Stimulated activated naive CD8-positive, alpha-beta T cell treated with anti-CD3 and anti-CD28 coated beads, Interleukin-15, amount 100 ng/mL, for 72 hours (primary cell): ENCODE measurements at regions not wholly inside any gene's neighbourhood (a gene's known extent, or its start where the extent isn't known, plus 50 kb on each side); places are given as distances from the start of the nearest gene placed in this dataset.

Source experiments
- ATAC-seq: fragments of 150-1000 bp; cut with Tn5 transposase; 2 replicates; pipeline ENCODE4 v1.10.0; 2021; ENCODE audit warnings: mild to moderate bottlenecking, moderate library complexity
- DNase-seq, 2 donors: peaks; one replicate each; pipeline ENCODE4 v3.0.0; 2021 to 2022
- H3K27ac Mint-ChIP-seq, 2 donors: one replicate each; pipeline ENCODE4 v1.8.0; 2022; ENCODE audit warnings: mild to moderate bottlenecking in 2 of 2, mixed read lengths in 2 of 2, moderate library complexity in 2 of 2
- H3K27me3 Mint-ChIP-seq: one replicate; pipeline ENCODE4 v1.8.0; 2022; ENCODE audit warnings: mixed read lengths
- H3K4me1 Mint-ChIP-seq: one replicate; pipeline ENCODE4 v1.8.0; 2022; ENCODE audit warnings: mild to moderate bottlenecking, mixed read lengths
- H3K4me3 Mint-ChIP-seq, 2 donors: one replicate each; pipeline ENCODE4 v1.8.0; 2022; ENCODE audit warnings: mild to moderate bottlenecking in 2 of 2, mixed read lengths in 2 of 2, moderate library complexity in 1 of 2
- H3K9me3 Mint-ChIP-seq, 2 donors: one replicate each; pipeline ENCODE4 v1.8.0; 2022; ENCODE audit warnings: mixed read lengths in 2 of 2

DNA sequence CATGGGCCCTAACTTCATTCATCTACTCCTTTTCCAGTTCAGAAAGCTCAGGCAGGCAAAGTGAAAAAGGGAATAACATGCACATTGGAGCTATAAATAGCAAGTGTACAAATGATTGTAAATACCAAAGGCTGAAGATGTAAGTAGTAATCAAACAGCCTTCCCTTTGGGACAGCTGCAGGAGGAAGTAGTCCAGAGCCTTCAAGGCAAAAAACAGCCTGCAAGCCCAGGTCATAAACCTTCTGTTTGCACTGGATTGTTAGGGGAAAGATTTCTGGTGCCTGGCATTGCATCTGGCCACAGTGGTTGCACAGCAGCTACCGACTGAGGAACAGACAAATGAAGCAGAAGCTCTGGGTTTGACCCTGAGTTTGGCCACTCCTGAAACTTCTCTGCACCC lies 98.6 kb upstream of the PMFBP1 start:
- no peak for ATAC-seq
- H3K4me1 Mint-ChIP-seq: no peaks in the 10 kb centered on the region
- no peaks in the 10 kb centered on the region for H3K27me3 Mint-ChIP-seq
- no peak overlapping the region for H3K27ac Mint-ChIP-seq
- no peak for DNase-seq
- peaks cover 5% of the 10 kb centered on the region in 2 donors for H3K9me3 Mint-ChIP-seq
- no peak overlapping the region for H3K4me3 Mint-ChIP-seq

DNA sequence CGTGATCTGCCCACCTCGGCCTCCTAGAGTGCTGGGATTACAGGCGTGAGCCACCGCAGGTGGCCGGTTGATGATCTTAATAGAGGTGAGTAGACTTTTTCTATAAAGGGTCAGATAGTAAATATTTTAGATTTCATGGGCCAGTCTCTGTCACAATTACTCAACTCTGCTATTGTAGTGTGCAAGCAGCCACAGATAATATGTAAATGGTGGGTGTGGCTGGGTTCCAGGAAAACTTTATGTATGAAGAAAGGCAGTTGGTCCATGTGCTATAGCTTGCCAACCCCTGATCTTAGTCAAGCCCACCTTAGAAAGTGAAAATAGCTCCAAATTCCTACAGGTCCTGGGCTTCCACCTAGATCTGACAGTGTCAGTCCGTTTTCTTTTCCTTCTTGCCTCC lies 94.9 kb upstream of the PMFBP1 start:
- DNase-seq (no peak), ATAC-seq (no peak)
- Mint-ChIP-seq H3K4me3 (no peak overlapping the region), H3K4me1 (no peaks in the 10 kb centered on the region), H3K27ac (no peak overlapping the region), H3K9me3 (peaks cover 5% of the 10 kb centered on the region in 2 donors), H3K27me3 (no peaks in the 10 kb centered on the region)

DNA sequence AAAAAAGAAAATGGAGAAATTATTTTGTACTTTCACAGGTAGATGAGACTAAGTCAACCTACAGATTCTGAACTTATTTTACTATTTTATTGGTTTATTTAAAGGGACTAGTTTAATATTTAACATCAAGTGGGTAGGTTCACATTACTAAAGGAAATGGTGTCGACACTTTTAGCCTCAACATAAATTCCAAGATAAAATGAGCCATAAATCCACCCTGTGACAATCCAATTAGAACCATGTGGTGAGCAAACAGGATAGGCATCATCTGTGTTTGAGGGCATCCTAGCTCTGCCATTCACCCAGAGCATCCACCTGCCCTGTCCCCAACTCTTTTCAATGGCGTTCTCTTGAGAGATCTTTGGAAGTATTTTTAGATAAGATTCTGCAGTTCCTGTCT lies 92.8 kb upstream of the PMFBP1 start:
- Mint-ChIP-seq H3K4me1 (no peaks in the 10 kb centered on the region), H3K9me3 (peaks cover 5% of the 10 kb centered on the region in 2 donors), H3K27ac (no peak overlapping the region), H3K27me3 (no peaks in the 10 kb centered on the region), H3K4me3 (no peak overlapping the region)
- DNase-seq: no peak
- ATAC-seq: no peak

DNA sequence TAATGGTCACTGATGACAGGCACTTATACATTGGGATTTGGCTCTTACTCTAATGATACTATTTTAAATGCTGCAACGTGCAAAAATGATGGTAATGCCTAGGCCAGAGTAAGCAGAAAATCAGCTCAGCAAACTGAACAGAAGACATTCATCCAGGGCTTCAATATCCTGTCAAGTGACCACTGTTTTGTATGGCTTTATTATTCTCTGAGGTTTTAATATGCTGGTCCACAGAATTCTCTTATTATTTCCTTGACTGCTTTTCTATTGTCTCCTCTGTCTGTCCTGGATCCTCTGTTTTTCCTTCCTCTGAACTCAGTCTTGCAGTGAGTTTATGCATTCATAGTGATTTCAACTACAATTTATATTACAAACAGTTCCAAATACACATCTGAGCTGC lies 90.8 kb upstream of the PMFBP1 start:
- Mint-ChIP-seq H3K4me3 (no peak overlapping the region), H3K9me3 (no peaks in the 10 kb centered on the region), H3K27ac (no peak overlapping the region), H3K27me3 (no peaks in the 10 kb centered on the region), H3K4me1 (no peaks in the 10 kb centered on the region)
- DNase-seq (no peak), ATAC-seq (no peak)

DNA sequence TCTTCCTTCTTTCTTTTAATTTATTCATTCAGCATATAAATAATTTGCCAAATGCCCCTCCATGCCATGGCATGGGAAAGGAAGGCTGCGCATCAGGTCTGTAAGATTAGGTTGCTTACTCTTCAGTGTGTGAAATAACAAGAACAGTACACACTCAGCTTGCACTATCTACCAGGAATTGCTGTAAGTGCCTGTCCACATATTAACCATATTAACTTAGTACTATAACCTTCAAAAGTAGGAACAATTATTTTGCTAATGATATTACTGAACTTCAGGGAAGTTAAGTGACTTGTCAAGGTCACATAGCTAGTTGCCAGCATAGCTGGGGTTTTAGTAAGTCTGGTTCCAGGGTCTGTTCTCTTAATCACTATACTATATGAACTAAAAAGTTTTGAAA lies 89.2 kb upstream of the PMFBP1 start:
- Mint-ChIP-seq H3K9me3 (no peaks in the 10 kb centered on the region), H3K27me3 (no peaks in the 10 kb centered on the region), H3K4me1 (no peaks in the 10 kb centered on the region), H3K4me3 (no peak overlapping the region), H3K27ac (no peak overlapping the region)
- ATAC-seq: no peak
- DNase-seq: no peak

DNA sequence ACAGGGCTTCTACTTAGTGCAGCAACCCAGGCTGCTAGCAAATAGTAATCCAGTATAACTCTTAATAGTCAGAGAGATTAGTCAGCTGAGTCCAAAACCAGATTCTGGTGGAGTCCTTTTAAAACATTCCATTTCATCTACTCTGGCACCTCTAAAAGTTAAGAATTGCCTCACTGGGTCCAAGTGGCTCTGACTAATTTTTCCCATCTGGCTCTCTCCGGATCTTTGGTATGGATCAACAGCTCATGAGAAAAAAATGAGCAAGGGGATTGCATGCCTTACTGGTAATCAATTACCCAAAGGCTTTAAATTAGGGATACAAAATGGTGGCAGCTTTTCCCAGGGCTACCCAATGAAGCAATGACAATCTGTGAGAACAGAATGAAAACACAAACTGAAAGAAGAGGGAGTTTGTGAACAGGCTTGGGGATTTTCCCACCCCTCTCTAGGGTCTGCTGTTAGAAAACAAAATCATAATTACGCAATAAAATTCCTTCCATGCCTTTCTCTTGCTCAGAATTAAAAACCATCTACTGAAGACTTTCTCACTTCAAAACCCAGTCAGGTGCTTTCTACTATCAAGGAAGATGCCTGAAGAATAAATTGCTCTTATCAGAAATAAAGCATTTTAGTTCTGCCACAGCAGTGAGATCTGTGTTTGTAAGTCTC lies 84.6 kb upstream of the PMFBP1 start:
- Mint-ChIP-seq H3K27me3 (no peaks in the 10 kb centered on the region), H3K9me3 (no peaks in the 10 kb centered on the region), H3K4me3 (no peak overlapping the region), H3K4me1 (no peaks in the 10 kb centered on the region), H3K27ac (no peak overlapping the region)
- DNase-seq: no peak
- ATAC-seq: no peak

DNA sequence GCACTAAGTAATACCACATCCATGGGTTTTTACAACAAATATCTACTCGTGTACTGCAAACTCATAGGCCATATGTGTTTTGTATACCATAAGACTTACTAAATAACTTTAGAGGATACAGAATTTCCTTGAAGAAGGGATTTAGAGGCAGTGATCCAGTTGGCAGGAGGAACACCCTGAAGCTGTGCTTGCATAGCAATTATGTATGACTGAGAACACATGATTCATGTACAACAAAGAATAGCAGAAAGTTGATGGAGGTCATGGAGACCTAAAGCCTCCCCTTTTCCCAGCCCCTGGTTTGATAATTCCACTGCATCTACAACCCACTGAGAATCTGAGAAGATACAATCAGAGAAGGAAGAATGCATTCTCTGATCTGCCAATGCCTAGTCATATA lies 83.8 kb upstream of the PMFBP1 start:
- Mint-ChIP-seq H3K27me3 (no peaks in the 10 kb centered on the region), H3K9me3 (no peaks in the 10 kb centered on the region), H3K4me3 (no peak overlapping the region), H3K27ac (no peak overlapping the region), H3K4me1 (no peaks in the 10 kb centered on the region)
- no peak for DNase-seq
- no peak for ATAC-seq

DNA sequence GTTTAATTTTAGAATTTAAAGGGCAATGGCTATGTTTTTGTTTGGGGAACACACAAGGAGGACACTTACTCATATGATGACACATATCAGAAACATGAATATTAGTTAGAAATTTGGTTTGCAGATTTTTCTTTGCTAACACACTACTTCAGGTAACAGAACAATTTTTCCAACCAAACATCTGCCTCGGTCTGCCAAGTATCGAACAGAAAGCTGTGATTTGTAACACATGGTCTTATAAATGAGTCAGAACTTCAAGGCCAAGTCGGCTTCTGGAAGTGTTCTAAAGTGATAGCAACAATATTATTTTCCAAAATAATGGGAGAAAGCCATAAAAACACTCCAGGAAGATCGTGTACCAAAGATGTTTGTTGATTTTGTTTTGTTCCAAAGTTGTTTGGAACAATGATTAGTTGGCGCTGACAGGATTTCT lies 75.9 kb upstream of the PMFBP1 start:
- peaks cover 8% of the 10 kb centered on the region for H3K4me1 Mint-ChIP-seq
- no peak overlapping the region for H3K4me3 Mint-ChIP-seq
- H3K27ac Mint-ChIP-seq: no peak overlapping the region
- no peaks in the 10 kb centered on the region for H3K27me3 Mint-ChIP-seq
- no peaks in the 10 kb centered on the region for H3K9me3 Mint-ChIP-seq
- ATAC-seq (no peak), DNase-seq (no peak)

DNA sequence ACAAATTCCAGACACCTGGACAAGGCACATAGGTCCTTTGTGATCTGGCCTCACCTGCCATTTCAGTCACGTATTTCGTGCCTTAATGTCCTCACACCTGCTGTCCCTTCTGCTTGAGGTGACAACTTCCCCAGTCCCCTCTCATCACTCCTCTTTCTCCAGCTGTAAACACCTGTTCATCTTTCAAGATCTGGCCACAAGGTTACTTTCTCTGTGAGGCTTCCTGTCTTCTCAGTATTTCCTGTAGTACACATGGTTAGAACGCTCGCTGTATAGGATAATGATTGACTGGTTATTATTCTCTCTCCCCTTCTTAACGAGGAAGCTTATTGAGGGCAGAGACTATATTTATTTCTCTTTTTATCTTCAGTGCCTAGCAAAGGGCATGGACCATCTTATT lies 74.5 kb upstream of the PMFBP1 start:
- no peak for DNase-seq
- Mint-ChIP-seq H3K27ac (peak overlapping the region; percentile 75), H3K27me3 (no peaks in the 10 kb centered on the region), H3K4me1 (peaks cover 8% of the 10 kb centered on the region), H3K4me3 (no peak overlapping the region), H3K9me3 (no peaks in the 10 kb centered on the region)
- peak; percentile 49 for ATAC-seq

DNA sequence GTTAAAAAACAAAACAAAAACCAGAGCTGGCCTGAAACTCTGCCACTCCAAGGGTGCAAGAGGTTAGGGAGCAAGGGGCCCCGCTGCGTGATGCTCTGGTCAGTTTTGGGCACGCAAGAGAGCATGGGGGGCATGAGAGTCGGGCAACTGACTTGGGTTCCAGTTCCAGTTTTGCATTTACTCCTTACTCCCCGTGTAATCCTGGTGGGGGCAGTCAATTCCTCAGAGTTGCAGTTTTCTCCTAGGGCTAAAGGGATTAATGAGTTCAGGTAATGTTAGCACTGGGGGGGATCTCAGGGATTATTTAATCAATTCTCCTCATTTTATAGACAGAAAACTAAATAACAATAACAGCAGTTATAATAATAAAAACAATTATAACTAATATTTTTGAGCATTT lies 72.9 kb upstream of the PMFBP1 start:
- no peak for DNase-seq
- H3K9me3 Mint-ChIP-seq: no peaks in the 10 kb centered on the region
- no peak for ATAC-seq
- H3K4me1 Mint-ChIP-seq: peaks cover 8% of the 10 kb centered on the region
- H3K27me3 Mint-ChIP-seq: no peaks in the 10 kb centered on the region
- H3K27ac Mint-ChIP-seq: no peak overlapping the region
- no peak overlapping the region for H3K4me3 Mint-ChIP-seq

DNA sequence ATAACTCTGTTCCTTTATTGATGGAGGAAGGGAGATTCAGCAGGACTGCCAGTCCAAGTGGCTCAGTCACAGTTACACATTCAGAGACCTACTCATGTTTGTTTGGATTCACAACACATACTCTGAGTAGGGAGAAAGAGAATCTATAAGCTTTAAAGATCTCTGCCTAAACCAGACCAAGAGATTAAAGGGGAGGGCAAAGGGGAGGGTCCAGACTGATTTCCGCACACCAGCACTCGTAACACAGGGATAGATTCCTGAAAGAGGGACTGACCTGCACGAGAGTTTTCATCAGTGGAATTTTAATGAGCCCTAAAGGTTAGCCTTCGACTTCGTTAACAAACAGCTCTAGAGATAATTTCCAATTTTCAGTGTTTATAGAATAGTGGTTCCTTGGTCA lies 71.7 kb upstream of the PMFBP1 start:
- H3K27me3 Mint-ChIP-seq: no peaks in the 10 kb centered on the region
- DNase-seq (no peak), ATAC-seq (no peak)
- no peak overlapping the region for H3K4me3 Mint-ChIP-seq
- no peaks in the 10 kb centered on the region for H3K9me3 Mint-ChIP-seq
- H3K27ac Mint-ChIP-seq: no peak overlapping the region
- peaks cover 8% of the 10 kb centered on the region for H3K4me1 Mint-ChIP-seq

DNA sequence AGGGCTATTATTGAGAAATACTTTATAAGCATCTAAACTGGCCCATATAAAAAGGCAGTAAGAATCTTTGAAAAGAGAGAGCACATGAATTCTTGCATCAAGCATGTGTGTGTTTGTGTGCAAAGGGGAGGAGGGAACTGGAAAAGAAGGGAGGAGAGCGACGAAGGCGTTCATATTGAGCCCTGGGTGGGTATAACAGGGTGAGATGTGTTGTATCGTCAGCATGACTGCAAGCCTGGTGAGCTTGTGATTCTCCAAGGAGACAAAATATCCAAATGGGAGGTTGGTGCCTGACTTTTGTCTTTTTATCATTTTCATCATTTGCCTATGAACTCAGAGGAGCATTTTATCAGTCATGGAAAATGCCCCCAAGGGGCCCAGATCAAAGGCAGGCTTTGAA lies 70.8 kb upstream of the PMFBP1 start:
- Mint-ChIP-seq H3K4me3 (no peak overlapping the region), H3K4me1 (peaks cover 8% of the 10 kb centered on the region), H3K9me3 (no peaks in the 10 kb centered on the region), H3K27ac (no peak overlapping the region), H3K27me3 (no peaks in the 10 kb centered on the region)
- DNase-seq: no peak
- ATAC-seq: no peak

DNA sequence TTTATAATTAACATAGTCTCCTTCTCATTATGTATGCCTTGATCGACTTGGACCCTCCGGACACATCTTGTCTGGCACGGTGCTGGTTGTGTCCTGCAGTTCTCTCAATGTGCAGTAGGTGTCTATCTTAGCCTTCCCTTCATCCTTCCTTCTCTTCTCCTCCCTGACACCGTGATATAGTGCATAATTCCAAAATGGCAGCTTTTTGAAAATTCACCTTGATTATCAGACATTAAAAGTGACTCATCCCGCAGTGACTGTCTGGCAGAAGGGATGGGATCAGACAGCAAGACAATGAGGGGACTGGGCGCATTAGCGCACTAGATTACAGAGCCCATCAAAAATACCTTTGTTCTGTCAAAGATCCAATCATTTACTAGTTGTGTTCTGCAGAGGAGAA lies 70.0 kb upstream of the PMFBP1 start:
- Mint-ChIP-seq H3K27me3 (no peaks in the 10 kb centered on the region), H3K4me1 (peaks cover 8% of the 10 kb centered on the region), H3K9me3 (no peaks in the 10 kb centered on the region), H3K4me3 (no peak overlapping the region), H3K27ac (no peak overlapping the region)
- ATAC-seq: peak; percentile 57
- no peak for DNase-seq

DNA sequence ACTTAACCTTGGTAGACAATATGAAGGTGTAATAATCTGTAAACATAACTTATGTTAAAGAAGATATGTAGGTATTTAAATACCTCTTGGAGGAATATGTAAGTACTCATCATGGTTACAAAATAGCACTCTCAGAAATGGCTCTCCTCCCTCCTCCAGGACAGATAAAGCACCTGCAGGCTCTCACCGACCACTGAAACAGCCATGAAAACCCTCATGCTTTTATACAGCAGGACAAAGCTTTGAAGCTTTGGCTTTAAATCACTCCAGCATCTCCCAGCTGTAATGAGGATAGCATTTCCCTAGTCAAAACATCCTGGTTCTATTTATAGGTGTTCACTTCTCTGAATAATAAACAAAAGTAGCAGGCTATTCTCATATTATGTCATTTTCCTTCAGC lies 69.1 kb upstream of the PMFBP1 start:
- no peaks in the 10 kb centered on the region for H3K4me1 Mint-ChIP-seq
- no peak for ATAC-seq
- H3K27me3 Mint-ChIP-seq: no peaks in the 10 kb centered on the region

DNA sequence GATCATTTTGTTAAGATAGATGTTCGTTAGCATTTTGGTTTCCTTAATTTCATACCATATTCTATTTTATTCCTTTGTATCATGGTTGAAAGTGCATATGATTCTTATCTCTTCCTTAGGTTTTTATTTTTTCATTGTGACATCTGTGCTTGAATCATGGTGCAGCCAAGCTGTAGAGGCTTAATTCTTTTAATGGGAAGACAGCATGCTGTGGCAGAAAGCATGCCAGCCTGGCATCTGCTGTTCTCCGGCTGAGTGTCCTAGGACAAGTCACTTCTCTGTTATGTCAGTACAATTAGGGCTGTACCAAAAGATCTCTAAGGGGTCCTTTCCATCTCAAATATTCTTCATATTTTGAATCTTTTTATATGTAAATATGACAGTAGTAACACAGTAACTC lies 68.5 kb upstream of the PMFBP1 start:
- Mint-ChIP-seq H3K27ac (no peak overlapping the region), H3K9me3 (no peaks in the 10 kb centered on the region)
- no peak for DNase-seq

More for the DNA sequence above, 69.1 kb upstream of the PMFBP1 start:
- Mint-ChIP-seq H3K9me3 (no peaks in the 10 kb centered on the region), H3K27ac (no peak overlapping the region), H3K4me3 (no peak overlapping the region)
- DNase-seq: no peak

DNA sequence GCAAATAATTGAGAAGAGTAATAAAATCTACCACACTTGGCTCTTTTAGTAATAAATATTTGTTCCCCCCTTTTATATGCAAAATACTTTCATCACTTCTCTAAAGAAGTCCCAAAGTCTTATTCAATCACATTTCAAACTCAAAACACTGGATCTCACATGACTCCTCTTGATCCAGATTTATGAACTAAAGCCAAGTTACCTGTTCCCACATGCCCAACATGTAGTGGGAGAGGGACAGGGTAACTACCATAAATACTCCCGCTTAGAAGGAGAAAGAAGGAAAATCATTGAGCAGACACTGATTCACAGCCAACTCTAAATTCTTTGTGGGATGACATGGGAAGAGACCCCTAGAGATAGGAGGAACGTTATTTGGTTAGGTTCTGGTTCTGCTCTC lies 64.9 kb upstream of the PMFBP1 start:
- Mint-ChIP-seq H3K27ac (no peak overlapping the region), H3K4me3 (no peak overlapping the region)
- DNase-seq: no peak

More for the DNA sequence above, 68.5 kb upstream of the PMFBP1 start:
- Mint-ChIP-seq H3K27me3 (no peaks in the 10 kb centered on the region), H3K4me1 (no peaks in the 10 kb centered on the region), H3K4me3 (no peak overlapping the region)
- ATAC-seq: no peak

DNA sequence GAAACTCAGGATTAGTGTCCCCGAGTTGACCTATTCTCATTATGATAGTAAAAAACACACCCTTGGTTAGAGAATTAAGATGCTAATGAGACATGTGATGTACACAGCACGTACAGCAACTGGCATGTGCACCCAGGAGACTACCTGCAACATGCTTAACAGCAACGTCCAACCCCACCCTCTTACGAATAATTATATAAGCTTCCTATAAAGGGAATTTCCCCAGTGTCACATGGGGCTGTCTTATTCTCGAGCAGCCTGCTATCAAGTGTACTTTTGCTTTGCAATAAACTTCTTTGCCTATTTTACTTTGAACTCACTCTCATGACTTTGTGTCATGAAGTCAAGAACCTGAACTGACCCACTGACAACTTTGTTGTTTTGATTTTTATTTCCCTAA lies 62.4 kb upstream of the PMFBP1 start:
- Mint-ChIP-seq H3K27me3 (no peaks in the 10 kb centered on the region), H3K27ac (no peak overlapping the region), H3K4me3 (no peak overlapping the region), H3K4me1 (no peaks in the 10 kb centered on the region), H3K9me3 (peaks cover 0 to 6% of the 10 kb centered on the region in 2 donors)
- DNase-seq (no peak), ATAC-seq (no peak)

More for the DNA sequence above, 64.9 kb upstream of the PMFBP1 start:
- Mint-ChIP-seq H3K27me3 (no peaks in the 10 kb centered on the region), H3K4me1 (no peaks in the 10 kb centered on the region), H3K9me3 (no peaks in the 10 kb centered on the region)
- ATAC-seq: no peak
